LNCAP (cell line): ENCODE measurements at regions not wholly inside any gene's neighbourhood (a gene's known extent, or its start where the extent isn't known, plus 50 kb on each side); places are given as distances from the start of the nearest gene placed in this dataset.

Experiments
- TF ChIP-seq, protein P1 (sequence below): fragments of 450-650 bp; IDR thresholded peaks from 2 replicates; pipeline ENCODE4 v1.5.1; 2017; ENCODE audit warnings: mild to moderate bottlenecking

DNA sequence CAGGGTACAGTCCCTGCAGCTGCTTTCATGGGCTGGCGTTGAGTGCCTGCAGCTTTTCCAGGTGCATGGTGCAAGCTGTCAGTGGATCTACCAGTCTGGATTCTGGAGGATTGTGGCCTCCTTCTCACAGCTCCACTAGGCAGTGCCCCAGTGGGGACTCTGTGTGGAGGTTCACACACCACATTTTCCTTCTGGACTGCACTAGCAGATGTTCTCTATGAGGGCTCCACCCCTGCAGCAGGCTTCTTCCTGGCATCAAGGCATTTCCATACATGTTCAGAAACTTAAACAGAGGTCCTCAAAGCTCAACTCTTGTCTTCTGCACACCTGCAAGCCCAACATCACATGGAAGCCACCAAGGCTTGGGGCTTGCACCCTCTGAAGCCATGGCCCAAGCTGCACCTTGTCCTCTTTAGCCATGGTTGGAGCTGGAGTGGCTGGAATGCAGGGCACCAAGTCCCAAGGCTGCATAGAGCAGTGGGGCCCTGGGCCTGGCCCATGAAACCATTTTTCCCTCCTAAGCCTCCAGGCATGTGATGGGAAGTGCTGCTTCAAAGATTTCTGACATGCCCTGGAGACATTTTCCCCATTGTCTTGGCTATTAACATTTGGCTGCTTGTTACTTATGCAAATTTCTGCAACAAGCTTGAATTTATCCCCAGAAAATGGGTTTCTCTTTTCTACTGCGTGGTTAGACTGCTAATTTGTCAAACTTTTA is 250.2 kb upstream of the COPS8 start:
- TF ChIP-seq, protein P1, sequence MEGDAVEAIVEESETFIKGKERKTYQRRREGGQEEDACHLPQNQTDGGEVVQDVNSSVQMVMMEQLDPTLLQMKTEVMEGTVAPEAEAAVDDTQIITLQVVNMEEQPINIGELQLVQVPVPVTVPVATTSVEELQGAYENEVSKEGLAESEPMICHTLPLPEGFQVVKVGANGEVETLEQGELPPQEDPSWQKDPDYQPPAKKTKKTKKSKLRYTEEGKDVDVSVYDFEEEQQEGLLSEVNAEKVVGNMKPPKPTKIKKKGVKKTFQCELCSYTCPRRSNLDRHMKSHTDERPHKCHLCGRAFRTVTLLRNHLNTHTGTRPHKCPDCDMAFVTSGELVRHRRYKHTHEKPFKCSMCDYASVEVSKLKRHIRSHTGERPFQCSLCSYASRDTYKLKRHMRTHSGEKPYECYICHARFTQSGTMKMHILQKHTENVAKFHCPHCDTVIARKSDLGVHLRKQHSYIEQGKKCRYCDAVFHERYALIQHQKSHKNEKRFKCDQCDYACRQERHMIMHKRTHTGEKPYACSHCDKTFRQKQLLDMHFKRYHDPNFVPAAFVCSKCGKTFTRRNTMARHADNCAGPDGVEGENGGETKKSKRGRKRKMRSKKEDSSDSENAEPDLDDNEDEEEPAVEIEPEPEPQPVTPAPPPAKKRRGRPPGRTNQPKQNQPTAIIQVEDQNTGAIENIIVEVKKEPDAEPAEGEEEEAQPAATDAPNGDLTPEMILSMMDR, result no peak

DNA sequence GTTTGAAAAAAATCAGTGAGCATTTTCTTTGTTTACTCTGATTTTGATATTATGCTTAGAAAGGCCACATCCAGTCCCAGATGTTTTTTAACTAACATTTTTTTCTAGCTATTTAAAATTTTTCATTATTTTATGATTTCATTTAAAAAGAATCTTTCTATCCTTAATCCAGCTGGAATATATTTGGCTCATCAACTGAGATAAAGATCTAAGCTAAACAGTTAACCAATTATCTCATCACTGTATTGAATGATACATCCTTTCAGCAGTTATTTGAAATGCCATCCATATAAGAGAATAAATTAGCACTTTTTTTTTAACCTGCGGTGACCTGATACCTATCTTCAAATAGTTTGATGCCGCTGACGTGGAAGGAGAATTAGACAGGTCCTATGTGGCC is 245.5 kb upstream of the COPS8 start:
- TF ChIP-seq, protein P1, result no peak

DNA sequence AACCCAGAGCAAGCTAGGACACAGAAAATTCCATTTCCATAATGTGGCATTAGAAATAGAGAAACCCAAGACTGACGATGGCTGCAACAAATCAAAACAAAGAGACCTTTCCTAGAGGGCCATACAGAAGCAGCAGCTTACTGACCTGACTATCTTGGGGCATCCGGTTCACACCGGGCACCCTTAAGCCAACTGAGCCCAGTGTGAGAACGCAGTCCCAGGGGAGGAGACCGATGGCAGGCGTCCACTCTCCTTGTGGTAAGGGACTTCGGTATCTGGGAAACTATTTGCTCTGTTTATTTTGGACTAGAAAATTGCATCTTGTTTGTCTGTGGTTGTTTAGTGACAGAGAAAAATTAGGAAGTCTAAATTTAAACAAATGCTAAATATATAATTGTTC is 244.8 kb upstream of the COPS8 start:
- TF ChIP-seq, protein P1, result no peak

DNA sequence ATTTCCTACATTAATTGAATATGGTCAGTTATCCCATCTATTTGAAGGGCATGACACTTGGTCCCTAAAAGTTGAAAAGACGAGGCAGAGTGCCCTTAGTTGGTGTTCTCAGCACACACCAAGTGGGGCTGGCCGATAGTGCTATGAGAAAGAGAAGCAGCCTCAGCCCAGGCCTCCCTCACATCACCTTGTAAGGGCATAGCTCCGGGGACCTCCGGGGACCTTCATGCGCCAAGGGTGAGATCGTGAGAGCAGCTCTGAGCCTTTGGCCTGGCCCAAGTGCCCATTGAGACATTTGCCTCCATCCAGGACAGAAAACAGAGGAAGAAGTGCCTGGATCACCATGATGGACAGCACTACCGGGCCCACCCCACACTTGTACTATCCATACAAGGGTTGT is 244.3 kb upstream of the COPS8 start:
- TF ChIP-seq, protein P1, result no peak

DNA sequence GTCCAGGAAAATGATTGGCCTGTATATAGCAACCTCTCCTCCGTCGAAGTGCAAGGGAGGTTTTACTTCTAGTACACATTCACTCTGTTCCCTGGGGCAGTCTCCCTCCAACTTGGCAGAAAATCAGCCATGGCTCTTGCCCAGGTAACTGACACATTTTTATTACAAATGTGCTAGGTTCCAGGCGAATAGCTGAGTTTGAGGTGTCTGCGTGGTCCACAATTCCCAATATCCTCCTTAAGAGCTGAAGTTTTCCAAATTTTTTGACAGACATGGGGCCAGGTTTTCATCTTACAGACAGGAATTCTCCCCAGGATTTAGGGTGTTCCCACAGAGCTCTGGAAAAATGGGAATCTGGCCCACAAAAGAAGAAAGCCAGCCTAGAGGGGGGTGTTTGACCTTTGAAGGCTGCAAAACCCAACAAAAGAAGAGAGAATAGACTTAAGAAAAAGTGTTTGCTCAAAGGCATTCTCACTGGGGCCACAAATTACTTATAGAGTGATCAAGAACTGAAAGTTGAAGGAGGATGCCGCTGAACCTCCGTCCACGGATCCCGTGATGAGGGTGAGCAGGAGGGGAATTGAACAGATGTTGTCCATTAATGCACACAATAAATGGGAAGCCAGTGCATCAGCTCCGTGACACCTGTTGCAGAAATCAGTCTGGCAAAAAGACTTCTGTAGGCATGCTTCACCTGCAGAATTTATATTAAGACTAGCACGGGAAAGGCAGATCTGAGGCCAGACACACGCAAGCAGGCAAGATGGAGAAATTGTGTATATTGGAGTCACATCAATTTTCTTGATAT is 242.3 kb upstream of the COPS8 start:
- TF ChIP-seq, protein P1, result no peak

DNA sequence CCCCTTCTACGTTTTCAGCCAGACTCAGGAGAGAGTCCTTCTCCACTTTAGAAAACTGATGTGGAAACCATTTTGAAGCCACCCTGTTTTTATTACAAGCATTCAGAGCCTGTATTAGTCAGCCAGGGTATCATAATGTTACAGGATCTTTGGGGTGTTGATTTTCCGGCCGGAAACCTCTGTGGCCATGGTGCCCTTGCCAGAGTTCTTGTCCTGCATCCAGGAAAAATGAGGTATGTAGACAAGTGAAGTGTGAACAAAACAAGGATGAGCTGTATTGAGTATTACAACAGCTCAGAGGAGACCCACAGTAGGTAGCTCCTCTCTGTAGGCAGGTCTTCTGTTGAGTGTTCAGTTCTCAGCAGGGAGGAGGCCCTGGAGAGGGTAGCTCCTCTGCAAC is 241.0 kb upstream of the COPS8 start:
- TF ChIP-seq, protein P1, result no peak

DNA sequence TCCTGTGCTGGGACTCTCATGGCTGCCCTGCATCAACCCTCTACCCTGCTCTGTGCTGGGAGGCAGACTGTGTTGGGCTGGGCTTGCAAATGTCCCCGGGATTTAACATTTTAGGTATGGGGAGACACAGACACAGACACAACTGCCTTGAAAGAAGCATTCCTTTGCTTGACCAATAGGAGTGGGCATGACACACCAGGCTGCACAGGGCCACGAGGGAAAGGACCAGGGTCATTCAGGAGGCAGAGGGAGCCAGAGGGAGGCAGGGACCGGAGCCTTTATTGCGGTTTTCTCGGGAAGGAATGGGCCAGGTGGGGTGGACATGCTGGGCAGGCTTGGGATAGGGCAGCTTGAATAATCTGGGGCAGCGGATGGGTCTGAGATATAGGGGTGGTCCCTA is 238.7 kb upstream of the COPS8 start:
- TF ChIP-seq, protein P1, result no peak
